NCI-H2227 (cell line): ENCODE measurements at regions not wholly inside any gene's neighbourhood (a gene's known extent, or its start where the extent isn't known, plus 50 kb on each side); places are given as distances from the start of the nearest gene placed in this dataset.

Experiments
- DNase-seq: peaks from one replicate; lab custom pipeline; 2025; ENCODE audit not compliant: unreplicated experiment; lab: John Stamatoyannopoulos, UW

DNA sequence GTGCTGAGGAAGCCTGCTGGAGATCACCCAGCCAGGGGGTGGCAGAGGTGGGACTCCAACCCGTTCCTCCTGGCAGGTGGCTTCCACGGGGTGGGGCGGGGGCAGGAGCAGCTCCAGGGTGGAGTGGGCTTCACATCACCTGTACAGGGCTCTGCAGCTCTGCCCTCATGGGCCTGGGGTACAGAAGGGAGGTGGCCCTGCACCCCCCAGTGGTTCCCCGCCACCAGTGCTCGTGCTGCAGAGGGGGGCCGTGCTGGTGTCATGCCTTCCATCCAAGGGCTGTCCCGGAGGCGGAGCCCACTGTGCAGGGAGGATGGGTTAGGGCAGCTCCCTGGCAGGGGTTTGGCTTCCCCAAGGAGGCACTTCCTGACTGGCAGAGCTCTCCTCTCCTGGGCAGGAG lies 76.4 kb upstream of the SHISAL1 start:
- DNase-seq: no peak

DNA sequence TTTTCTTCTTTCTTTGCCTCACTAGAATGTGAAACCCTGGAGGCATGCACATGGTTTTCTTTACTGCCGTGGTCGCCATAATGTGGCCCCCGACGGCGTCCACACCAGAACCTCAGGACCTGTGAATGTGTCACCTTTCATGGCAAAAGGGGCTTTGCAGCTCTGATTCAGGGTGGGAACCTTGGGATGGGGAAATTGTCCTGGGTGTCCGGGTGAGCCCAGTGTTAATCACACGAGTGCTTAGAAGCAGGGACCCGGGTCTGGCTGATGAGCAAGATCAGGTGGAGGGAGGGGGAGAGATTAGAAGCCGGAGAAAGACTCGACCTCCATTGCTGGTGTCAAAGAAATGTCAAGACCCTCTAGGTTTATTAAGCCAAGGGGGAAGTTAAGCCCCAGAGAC lies 74.7 kb upstream of the SHISAL1 start:
- DNase-seq: no peak

DNA sequence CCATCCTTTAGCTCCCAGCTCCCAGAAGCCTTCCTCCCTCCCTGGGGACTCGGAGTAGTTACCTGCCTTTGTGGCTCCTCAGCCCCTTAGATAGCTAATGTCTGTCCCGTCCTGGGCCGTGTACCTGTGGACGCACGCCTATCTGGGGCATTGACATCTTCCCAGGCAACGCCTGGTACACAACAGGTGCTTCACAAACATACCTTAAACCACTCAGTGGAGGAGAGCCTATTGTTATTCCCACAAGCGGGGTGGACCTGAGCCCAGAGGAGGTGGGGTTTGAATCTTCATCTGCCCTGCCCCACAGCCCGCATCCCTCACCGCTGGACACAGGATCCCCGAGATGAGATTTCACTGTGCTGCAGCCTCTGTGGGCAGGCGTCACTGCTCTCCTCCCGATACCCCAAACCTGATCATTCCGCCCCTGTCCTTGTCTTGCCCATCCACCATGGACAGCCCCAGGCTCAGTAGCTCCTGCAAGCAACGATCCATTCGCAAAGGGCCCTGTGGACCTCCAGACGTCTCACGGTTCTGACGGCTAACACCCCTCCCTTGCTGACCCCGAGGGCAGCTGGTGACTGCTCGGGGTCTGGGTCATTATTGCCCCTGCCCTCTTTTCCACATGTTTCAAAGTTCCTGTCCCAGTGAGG lies 73.8 kb upstream of the SHISAL1 start:
- no peak for DNase-seq

DNA sequence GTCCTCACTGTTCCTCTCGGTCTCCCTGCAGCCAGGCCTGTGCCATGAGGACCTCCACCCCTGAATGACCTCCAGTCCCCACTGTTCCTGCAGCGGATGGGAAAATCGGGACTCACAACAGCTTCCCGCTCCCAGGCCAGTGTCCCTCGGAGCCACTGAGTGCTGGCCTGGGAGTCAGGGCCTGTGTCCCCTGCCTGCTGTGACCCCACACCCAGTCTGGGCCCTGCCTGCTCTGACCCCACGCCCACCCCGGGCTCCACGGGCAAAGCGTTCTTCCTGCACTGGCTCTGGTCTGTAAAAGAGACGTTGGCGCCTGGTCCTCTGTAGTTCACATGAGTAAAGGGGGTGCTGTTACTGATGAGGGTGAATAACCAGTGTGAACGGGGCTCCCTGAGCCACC lies 73.0 kb upstream of the SHISAL1 start:
- DNase-seq: no peak

DNA sequence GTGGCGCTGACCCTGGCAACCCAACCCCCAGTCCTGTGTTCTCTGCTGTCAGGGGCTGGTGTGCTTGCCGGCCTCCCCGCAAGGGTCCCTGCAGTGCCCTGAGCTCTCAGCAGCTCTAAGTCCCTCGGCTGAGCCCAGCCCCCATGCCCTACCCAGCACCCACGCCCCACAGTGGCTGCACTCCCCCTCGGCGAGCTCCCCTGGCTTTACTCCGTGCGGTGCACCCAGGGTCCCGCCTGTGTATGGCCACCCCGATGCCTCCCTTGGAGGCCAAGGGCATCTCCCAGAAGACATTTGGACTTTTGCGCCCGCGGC lies 72.5 kb upstream of the SHISAL1 start:
- no peak for DNase-seq

DNA sequence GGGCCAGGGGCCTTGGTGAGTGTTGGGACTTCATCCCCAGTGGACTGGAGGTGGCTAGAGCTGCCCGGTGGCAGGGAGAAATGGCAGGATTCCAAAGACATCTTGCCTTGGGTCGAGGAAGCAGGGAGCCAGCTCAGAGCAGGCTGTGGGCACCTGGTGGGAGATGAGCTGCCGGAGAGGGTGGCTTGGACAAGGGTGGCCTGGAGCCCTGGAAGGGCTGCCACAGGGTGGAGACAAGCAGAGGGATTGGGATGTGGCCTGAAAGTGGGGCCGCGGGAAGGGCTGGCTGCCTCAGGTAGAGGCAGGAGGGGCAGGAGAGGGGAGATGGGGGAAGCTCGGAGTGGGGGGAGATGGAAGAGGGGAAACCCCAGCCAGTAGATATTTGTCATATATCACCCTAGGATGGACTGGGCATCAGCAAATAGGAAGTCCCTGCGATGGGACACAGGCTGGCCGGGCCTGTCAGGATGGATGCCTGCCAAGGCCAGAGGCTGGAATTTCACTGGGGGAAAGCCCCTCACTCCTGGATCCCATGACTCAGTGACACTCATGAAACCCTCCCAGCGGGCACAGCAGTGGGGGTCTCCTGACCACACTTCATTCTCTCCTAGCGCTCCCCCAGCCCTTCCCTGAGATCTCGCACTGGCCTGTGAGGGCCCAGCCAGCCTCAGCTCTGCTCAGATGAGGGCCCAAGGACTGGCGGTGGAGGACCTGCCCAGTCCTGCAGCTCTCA lies 72.0 kb upstream of the SHISAL1 start:
- no peak for DNase-seq

DNA sequence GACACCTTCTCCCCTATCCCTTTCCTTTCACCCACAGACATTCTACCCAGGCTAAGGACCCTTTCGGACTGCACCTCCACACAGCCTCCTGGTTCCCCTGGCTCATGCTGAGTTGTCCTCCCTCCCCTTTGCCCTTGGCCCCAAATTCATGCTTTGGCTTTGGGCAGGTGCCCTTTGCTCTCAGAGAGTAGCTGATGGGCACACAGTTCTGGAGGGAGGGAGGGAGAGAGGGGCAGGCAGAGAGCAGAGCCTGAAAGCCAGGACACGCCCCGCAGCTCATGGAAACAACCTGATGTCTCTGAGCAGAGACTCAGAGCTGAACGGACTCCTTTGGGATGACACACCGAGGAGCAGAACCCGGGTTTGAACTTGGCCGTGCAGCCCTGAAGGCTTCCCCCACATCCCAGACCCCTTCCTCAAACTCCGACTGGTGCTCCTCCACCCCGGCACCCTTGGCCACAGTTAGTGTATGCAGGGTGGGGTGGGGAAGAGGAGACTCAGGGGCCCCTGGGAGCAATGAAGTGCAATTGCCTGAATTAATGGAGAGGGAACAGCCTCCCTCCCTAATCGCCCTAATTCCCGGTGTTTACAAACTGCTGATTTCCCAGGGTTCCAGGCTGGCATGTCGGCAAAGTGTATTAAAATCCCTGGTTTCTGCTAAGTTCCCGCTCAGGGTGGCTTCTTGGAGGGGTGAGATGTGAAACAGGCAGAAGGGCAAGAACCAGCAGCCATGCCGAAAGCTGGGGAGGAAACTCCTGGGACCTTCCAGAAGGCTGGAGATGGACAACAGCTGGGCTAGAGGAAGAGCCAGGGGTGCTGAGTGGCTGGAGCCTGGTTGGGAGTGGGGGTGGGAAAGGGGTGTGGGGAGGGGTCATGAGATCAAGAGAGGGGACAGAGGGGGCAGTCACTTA lies 71.2 kb upstream of the SHISAL1 start:
- DNase-seq: no peak

DNA sequence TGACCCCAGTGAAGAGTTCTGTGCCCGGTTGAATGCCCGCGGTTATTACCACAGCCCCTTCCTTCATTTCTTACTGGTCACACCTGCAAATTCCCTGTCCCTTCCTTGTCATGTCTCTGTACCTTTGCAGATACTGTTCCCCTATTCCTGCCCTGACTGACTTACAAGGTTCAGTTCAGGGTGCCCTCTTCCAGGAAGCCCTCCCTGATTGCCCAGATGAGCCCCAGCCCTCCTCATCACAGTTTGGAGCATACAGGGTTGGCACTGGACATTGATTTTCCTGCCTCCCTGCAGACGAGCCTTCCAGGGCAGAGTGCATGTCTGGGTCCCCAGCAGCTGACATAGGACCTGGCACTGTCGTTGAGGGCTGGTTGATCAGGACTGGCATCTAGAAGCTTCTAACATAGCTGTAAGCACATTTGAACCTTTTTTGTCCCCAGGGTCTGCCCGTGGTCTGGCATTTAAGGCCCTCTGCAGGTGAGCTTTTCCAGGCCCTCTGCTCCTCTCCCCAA lies 70.4 kb upstream of the SHISAL1 start:
- DNase-seq: no peak

DNA sequence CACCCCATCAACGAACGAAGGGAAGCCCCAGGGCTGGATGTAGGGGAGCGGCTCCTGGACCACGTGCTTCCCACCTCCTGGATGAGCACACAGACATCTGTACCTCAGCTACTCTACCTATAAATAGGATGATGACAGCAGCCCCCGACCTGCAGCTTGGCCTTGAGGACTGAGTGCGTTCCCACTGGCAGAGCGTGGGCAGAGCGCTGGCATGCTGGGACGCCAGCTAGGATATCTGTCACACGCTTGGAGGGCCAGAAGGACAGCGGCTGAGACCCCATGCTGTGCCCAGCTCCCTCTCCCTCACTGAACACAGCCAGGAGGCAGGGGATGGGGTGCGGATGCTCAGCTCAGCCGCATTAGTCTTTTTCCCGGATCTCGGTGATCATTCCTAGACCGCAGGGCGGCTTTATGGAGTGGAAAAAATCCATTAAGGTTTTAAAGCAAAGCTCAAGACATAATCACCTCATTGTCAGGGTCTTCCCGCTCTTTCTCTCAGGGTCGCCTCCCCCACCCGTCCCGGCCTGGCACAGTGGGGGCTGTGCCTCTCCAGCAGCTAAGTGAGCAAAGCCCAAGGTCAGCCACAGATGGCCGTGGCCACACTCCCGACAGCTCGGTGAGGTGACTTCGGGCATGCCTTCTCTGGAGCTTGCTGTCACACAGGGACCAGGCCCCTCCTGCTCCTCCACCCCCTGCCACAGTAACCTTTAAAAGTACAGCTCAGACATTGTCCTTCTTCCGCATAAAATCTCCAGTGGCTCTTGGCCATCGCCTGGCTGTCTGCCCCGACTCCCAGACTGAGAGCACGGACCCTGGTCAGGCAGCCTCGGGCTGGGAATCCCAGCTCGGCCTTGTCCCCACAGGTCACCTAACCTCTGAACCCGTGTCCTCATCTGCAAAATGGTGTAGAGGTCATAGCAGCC lies 69.6 kb upstream of the SHISAL1 start:
- DNase-seq: peak; percentile 15

DNA sequence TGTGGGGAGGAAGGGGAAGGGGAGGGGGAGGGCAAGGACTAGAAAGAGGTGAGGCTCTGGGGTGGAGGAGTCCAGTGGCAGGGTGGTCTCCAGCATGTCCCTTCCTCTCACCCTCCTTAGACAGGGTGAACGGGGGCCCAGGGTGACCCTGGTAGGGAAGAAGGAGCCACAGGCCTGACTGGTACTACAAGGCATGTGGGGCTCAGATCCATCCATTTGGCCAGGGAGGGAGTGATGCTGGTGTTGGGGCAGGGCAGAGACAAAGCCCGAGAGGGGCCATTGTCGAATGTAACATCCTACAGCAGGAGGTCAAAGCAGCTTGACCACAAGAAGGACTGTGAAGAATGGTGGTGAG lies 69.0 kb upstream of the SHISAL1 start:
- DNase-seq: no peak

DNA sequence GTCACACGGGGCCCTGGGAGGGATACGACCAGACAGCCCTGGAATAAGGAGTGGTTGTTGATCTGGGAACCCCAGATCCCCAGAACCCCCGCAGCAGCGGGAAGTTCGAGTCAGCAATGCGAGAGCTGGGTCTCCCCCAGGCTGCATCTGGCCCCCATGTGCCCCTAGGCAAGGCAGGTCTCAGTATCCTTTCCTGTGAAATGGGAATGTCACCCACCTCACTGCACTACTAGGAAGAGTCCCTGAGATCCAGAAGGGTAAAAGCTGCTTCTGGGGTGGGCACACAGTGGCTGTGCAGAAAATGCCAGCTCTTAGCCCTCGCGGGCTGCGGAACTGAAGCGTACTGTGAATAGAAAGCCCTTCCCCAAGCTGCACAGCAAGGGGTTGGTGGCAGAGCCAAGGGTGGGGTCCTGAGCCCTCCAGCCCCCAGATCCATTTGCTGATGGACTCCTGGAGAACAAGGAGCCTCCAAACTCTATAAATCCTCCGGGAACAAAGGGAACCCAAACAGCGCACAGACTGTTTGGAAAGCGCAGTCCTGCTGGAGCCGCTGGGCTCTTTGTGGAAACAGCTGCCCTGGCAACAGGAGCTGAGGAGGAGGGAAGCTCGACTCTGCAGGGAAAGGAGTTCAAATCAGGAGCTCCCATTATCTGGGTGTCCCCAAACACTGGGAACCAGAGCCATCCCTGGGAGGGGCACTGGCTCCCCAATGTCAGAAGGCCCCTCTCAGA lies 68.2 kb upstream of the SHISAL1 start:
- DNase-seq: no peak

DNA sequence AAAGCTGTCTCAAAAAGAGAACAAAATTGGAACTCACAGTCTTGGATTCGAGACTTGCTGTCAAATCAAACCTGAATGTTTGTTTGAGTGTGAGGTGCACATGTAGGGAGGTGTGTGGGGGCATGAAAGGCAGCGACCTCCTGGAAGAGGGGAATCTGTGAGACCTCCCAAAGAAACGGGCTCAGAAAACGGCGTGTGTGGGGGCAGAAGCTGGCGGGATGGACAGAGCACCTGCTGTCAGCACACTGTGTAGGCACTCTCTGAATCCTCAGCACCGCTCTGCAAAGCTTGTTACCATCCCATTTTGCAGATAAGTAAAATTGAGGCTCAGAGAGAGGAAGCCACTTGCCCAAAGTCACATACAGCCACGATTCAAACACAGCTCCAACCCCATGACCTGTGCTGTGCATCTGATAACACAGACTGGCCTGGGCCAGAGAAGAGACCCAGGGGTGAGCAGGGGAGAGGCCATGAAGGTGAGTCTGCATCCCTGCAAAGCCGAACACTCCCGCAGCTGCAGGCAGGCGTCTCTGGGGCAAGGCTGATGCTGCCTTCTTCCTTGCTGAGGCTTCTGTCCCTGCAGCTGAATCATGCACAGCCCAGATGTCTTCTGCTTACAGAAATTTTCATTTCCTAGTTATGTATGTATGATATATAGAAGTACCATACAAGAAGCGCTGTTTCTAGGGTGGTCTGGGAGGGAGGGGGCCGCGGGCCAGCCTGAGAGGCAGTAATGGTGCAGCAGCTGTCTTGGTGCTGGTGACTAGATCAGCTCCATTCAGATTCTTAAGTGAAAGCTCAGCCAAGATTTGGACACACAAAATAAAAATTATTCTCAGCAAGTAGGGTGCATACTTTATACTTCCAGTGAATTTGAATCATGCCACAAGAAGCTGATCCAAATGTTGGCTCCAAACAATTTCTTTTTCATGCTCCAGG lies 67.3 kb upstream of the SHISAL1 start:
- DNase-seq: no peak

DNA sequence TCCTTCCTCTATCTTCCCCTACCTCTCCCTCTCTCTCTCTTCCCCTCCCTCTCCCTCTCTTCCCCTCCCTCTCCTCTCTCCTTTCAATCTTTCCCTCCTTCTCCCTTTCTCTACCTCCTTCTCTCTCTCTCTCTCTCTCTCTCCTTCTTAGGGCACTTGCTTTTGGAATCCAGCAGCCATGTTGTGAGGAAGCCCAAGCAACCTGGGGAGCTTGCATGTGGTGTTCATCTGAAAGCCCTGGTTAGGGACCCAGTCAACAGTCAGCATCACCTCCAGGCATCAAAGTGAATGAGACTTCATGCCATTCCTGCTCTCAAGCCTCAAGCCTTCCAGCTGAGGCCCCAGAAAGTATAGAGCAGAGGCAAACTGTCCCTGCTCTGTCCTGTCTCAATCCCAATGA lies 65.6 kb upstream of the SHISAL1 start:
- no peak for DNase-seq

DNA sequence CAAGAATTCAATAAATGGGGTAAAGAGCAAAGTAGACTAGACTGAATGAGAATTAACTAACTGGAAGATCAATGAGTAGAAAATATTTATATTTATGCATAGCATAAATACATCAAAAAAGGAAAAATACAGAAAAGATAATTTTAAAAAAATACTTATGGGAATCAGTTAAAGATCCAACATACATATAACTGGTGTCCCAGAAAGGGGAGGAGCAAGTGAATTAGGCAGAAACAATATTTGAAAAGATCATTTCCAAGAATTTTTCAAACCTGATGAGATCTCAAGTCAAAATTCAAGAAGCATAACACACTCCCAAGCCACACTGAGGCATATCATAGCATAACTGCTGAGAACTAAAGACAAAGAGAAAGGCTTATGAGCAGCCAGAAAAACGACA lies 62.7 kb upstream of the SHISAL1 start:
- DNase-seq: no peak

DNA sequence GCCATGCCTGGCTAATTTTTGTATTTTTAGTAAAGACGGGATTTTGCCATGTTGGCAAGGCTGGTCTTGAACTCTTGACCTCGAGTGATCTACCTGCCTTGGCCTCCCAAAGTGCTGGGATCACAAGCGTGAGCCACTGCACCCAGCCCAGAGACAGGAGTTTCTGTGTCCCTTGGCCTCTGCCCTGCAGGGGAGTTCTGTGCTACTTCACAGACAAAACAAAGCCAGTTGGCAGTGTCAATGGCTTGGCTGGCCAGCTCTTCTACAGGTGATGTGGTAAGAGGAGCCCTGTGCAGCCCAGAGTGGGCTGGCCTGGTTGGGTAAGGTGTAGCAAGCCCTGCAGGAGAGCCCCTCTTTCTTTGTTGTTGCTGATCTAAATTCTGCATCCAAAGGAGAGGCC lies 60.5 kb upstream of the SHISAL1 start:
- DNase-seq: no peak

DNA sequence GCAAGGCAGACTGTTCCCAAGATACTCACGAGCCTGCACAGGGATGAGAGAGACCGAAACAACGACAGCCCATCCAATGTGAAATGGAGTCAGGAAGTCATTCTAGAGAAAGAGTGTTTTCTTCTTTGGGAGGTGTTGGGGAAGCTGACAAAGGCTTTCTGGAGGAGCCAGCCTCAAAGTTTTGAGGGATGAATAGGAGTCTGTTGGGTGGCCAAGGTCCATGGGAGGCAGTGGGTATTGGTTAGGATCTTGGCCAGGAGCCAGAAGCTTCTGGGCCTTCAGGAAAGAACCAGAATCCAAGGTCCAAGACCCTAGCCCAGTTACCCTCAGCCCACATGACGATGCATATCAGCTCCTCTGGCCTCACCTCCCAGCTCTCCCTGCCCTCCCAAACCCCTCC lies 59.9 kb upstream of the SHISAL1 start:
- DNase-seq: no peak

DNA sequence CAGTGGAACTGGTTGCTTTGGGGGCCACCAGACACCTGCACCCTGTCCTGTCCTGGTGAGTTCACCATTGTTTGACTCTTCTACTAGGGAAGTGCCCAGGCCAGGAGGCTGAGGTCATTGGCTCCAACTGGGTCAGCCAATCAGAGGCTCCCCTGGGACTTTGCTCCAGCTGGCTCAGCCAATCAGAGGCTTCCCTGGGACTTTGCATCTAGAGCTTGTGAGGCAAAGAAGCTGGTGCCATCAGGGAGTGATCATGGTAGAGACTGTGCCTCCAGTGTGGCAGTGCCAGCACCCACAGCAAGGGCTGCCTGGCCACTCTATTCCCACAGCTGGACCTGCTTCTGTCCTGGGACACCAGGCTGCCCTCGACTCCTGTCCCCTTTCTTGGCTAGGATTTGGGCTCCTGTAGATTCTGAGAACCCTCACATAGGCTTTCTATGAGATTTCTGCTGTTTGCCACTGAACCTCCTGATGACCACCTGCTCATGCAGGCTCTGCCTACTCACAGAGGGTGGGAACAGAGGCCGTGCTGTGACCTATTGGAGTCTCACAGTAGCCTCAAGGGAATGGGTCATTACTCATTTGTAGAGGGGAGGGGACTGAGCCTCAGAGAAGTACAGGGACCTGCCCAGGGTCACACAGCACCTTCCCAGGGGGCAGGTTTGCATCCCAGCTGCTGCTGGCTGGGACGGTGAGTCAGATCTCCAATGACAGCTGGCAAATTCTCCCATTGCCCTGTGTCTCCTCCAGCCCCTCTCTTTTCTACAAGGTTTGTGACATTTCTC lies 59.2 kb upstream of the SHISAL1 start:
- no peak for DNase-seq
